Vagina (tissue), 2 donors: ENCODE measurements at regions not wholly inside any gene's neighbourhood (a gene's known extent, or its start where the extent isn't known, plus 50 kb on each side); places are given as distances from the start of the nearest gene placed in this dataset.
"Not testable (repeated sequence)": the region's sequence is repeated elsewhere in the genome, so short reads cannot be mapped to it uniquely, and the experiment has no call there.

ENCODE experiments used
- POLR2A ChIP-seq, 2 donors: fragments of 450-650 bp; IDR thresholded peaks; one replicate each; pipeline ENCODE4 v1.6.1; 2017; ENCODE audit warnings: antibody characterized with exemption in 2 of 2, mild to moderate bottlenecking in 2 of 2, moderate library complexity in 2 of 2
- POLR2AphosphoS5 ChIP-seq, 2 donors: sonication (generic); formaldehyde crosslinking; IDR thresholded peaks; one replicate each; pipeline ENCODE4 v1.9.0; 2017; ENCODE audit warnings: antibody characterized with exemption in 2 of 2, mild to moderate bottlenecking in 2 of 2, low read depth in 1 of 2; ENCODE audit not compliant: insufficient read depth in 1 of 2
- TF ChIP-seq, protein P1 (sequence below), 3 experiments: fragments of 450-650 bp in 2 of 3; fragments of 200-600 bp in 1 of 3; sonication (generic) in 1 of 3; IDR thresholded peaks; one replicate each; pipeline ENCODE4 v1.5.1; 2017 to 2019; ENCODE audit warnings: antibody characterized with exemption in 3 of 3, mild to moderate bottlenecking in 2 of 3, moderate library complexity in 2 of 3

DNA sequence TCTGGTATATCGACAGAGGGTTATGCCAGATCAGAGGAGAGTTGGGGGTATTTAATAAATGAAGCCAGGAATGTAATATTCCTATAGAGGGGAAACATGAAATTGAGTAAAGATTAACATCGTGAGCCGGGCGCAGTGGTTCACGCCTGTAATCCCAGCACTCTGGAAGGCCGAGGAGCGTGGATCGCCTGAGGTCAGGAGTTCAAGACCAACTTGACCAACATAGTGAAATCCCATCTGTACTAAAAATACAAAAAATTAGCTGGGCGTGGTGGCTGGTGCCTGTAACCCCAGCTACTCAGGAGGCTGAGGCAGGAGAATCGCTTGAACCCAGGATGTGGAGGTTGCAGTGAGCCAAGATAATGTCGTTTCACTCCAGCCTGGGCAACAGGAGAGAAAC lies 112.4 kb upstream of the ZNF184 start:
- TF ChIP-seq, protein P1, sequence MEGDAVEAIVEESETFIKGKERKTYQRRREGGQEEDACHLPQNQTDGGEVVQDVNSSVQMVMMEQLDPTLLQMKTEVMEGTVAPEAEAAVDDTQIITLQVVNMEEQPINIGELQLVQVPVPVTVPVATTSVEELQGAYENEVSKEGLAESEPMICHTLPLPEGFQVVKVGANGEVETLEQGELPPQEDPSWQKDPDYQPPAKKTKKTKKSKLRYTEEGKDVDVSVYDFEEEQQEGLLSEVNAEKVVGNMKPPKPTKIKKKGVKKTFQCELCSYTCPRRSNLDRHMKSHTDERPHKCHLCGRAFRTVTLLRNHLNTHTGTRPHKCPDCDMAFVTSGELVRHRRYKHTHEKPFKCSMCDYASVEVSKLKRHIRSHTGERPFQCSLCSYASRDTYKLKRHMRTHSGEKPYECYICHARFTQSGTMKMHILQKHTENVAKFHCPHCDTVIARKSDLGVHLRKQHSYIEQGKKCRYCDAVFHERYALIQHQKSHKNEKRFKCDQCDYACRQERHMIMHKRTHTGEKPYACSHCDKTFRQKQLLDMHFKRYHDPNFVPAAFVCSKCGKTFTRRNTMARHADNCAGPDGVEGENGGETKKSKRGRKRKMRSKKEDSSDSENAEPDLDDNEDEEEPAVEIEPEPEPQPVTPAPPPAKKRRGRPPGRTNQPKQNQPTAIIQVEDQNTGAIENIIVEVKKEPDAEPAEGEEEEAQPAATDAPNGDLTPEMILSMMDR (IDR thresholded peaks at IDR 0.05): not testable (repeated sequence)
- TF ChIP-seq POLR2A (IDR thresholded peaks at IDR 0.05); POLR2AphosphoS5 (IDR thresholded peaks at IDR 0.05; ENCODE audit: insufficient read depth in 1 of 2, low read depth in 1 of 2): not testable (repeated sequence)
